GM19452 (cell line): ENCODE measurements at regions not wholly inside any gene's neighbourhood (a gene's known extent, or its start where the extent isn't known, plus 50 kb on each side); places are given as distances from the start of the nearest gene placed in this dataset.
"Not testable (repeated sequence)": the region's sequence is repeated elsewhere in the genome, so short reads cannot be mapped to it uniquely, and the experiment has no call there.

Experiments used
- ATAC-seq: cut with Tn5 transposase; IDR thresholded peaks from one replicate; pipeline ENCODE4 v1.9.1; 2021; ENCODE audit not compliant: unreplicated experiment

GRCh38 chr1:190949939-190950338, 472.3 kb upstream of the BRINP3 start:
- no peak for ATAC-seq

GRCh38 chr1:190957565-190957964, 479.9 kb upstream of the BRINP3 start:
- ATAC-seq, result no peak

- no peak for ATAC-seq
Measured at GRCh38 chr1:190963321-190963720, 485.7 kb upstream of the BRINP3 start.

- ATAC-seq, result no peak
Measured at GRCh38 chr1:190975827-190976226, 498.2 kb upstream of the BRINP3 start.

GRCh38 chr1:191002768-191003167, 525.1 kb upstream of the BRINP3 start:
- no peak for ATAC-seq

- ATAC-seq, result no peak
Measured at GRCh38 chr1:191016765-191017164, 539.1 kb upstream of the BRINP3 start.

- ATAC-seq, result no peak
Measured at GRCh38 chr1:191022856-191023255, 545.2 kb upstream of the BRINP3 start.

GRCh38 chr1:191025896-191026642, 548.4 kb upstream of the BRINP3 start:
- no peak for ATAC-seq

GRCh38 chr1:191026828-191027227, 549.2 kb upstream of the BRINP3 start:
- no peak for ATAC-seq

- no peak for ATAC-seq
Measured at GRCh38 chr1:191034132-191034531, 556.5 kb upstream of the BRINP3 start.

GRCh38 chr1:191043066-191043465, 565.4 kb upstream of the BRINP3 start:
- no peak for ATAC-seq

- no peak for ATAC-seq
Measured at GRCh38 chr1:191049781-191050180, 572.1 kb upstream of the BRINP3 start.

- no peak for ATAC-seq
Measured at GRCh38 chr1:191052888-191053287, 575.2 kb upstream of the BRINP3 start.

- no peak for ATAC-seq
Measured at GRCh38 chr1:191065346-191065745, 587.7 kb upstream of the BRINP3 start.

- no peak for ATAC-seq
Measured at GRCh38 chr1:191065771-191066170, 588.1 kb upstream of the BRINP3 start.

- no peak for ATAC-seq
Measured at GRCh38 chr1:191074881-191075280, 597.2 kb upstream of the BRINP3 start.

- not testable (repeated sequence) for ATAC-seq
Measured at GRCh38 chr1:191083090-191083489, 605.4 kb upstream of the BRINP3 start.

GRCh38 chr1:191085121-191085520, 607.5 kb upstream of the BRINP3 start:
- no peak for ATAC-seq

- no peak for ATAC-seq
Measured at GRCh38 chr1:191086910-191087309, 609.2 kb upstream of the BRINP3 start.

- ATAC-seq, result no peak
Measured at GRCh38 chr1:191096405-191096804, 618.7 kb upstream of the BRINP3 start.

GRCh38 chr1:191099696-191100095, 622.0 kb upstream of the BRINP3 start:
- ATAC-seq, result no peak

GRCh38 chr1:191101960-191102359, 624.3 kb upstream of the BRINP3 start:
- no peak for ATAC-seq

- ATAC-seq, result no peak
Measured at GRCh38 chr1:191125950-191126349, 648.3 kb upstream of the BRINP3 start.
